ENCODE measurements at regions not wholly inside any gene's neighbourhood (a gene's known extent, or its start where the extent isn't known, plus 50 kb on each side); places are given as distances from the start of the nearest gene placed in this dataset.

DNA sequence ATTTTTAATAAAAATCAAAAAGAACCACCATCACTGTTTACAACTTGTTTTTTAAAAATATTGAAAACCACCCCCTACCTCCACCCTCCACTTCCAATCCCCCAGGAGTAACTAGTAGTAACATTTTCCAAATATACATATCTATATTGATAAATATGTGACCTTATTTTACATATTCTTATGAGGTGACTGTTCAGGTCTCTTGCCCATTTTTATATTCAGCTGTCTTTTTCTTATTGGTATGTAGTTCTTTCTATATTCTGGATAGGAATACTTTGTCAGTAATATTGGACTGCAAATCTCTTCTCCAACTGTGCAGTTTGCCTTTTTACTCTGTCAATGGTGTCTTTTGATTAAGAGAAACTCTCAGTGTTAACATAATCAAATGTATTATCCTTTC is 59.0 kb upstream of the EIF5 start:
- Histone ChIP-seq H3K36me3 (ENCODE audit: control insufficient read depth in 2 of 2, extremely low read depth in 1 of 2, insufficient read depth in 2 of 2, low read length in 2 of 2) (no peaks in the 10 kb centered on the region), H3K4me3 (replicated peaks in 1 of 3; ENCODE audit: insufficient read depth in 1 of 3, low read depth in 1 of 3, low read length in 3 of 3) (no peak overlapping the region), H3K27me3 (ENCODE audit: control insufficient read depth in 2 of 2, insufficient read depth in 2 of 2, low read length in 2 of 2) (peaks cover 29 to 67% of the 10 kb centered on the region in 2 experiments), H3K9ac (replicated peaks; ENCODE audit: extremely low read depth, insufficient read depth, low read length) (no peak overlapping the region), H3K4me1 (ENCODE audit: control insufficient read depth, extremely low read depth, insufficient read depth, low read length) (no peaks in the 10 kb centered on the region), H3K79me2 (ENCODE audit: control insufficient read depth, insufficient read depth, low read length) (no peaks in the 10 kb centered on the region), H3K9me1 (replicated peaks; ENCODE audit: control insufficient read depth, extremely low read depth, insufficient read depth, low read length) (no peaks in the 10 kb centered on the region), H2AFZ (ENCODE audit: low read depth, low read length) (no peak overlapping the region), H3K9me3 (replicated peaks; ENCODE audit: control insufficient read depth, insufficient read depth, low read length) (no peaks in the 10 kb centered on the region), H3K4me2 (ENCODE audit: insufficient read depth, low read length) (no peak overlapping the region), H4K20me1 (replicated peaks; ENCODE audit: control insufficient read depth, extremely low read depth, insufficient read depth, low read length) (no peaks in the 10 kb centered on the region), H3K27ac (ENCODE audit: insufficient read depth, low read depth, low read length) (no peak overlapping the region)
- no peak for FAIRE-seq
- BruUV-seq (replicated peaks), result no TSS peak
- ChIA-PET CTCF (interaction anchor here (1.2 kb wide), 1 partner anchor 170 kb away, joined by 4 read pairs; no protein-coding TSS in a partner anchor), POLR2A (no interaction called here)
- TF ChIP-seq POLR2AphosphoS5 (IDR thresholded peaks at IDR 0.05; ENCODE audit: insufficient read depth, low read depth, low read length) (no peak), EZH2 (IDR thresholded peaks at IDR 0.05; ENCODE audit: borderline replicate concordance, low read depth, low read length, severe bottlenecking) (no peak), MYC (IDR thresholded peaks at IDR 0.05; ENCODE audit: low read depth, low read length) (no peak), POLR2A (IDR thresholded peaks at IDR 0.05; ENCODE audit: low read depth, low read length) (no peak)
- DNase-seq (ENCODE audit: low read depth, low spot score), result no peak
- dilution Hi-C loops (cut with MboI; ENCODE audit: extremely low pct_ligation_motif_present, low sequenced_read_pairs) (no loop called here), intact Hi-C loops (cut with micrococcal nuclease) (no loop called here)

DNA sequence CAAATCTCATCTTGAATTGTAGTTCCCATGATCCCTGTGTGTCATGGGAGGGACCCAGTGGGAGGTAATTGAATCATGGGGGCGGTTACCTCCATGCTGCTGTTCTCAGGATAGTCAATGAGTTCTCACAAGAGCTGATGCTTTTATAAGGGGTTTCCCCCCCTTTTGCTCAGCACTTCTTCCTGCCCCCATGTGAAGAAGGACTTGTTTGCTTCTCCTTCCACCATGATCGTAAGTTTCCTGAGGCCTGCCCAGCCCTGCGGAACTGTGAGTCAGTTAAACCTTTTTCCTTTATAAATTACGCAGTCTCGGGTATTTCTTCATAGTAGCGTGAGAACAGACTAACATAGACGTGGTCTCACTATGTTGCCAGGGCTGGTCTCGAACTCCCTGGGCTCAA is 56.1 kb upstream of the EIF5 start:
- DNase-seq (ENCODE audit: low read depth, low spot score) (no peak), FAIRE-seq (no peak)
- Histone ChIP-seq H3K9me3 (replicated peaks; ENCODE audit: control insufficient read depth, insufficient read depth, low read length) (no peaks in the 10 kb centered on the region), H3K9me1 (replicated peaks; ENCODE audit: control insufficient read depth, extremely low read depth, insufficient read depth, low read length) (no peaks in the 10 kb centered on the region), H3K4me3 (replicated peaks in 1 of 3; ENCODE audit: insufficient read depth in 1 of 3, low read depth in 1 of 3, low read length in 3 of 3) (no peak overlapping the region), H3K4me1 (ENCODE audit: control insufficient read depth, extremely low read depth, insufficient read depth, low read length) (no peaks in the 10 kb centered on the region), H2AFZ (ENCODE audit: low read depth, low read length) (no peak overlapping the region), H3K4me2 (ENCODE audit: insufficient read depth, low read length) (no peak overlapping the region), H3K79me2 (ENCODE audit: control insufficient read depth, insufficient read depth, low read length) (no peaks in the 10 kb centered on the region), H3K9ac (replicated peaks; ENCODE audit: extremely low read depth, insufficient read depth, low read length) (no peak overlapping the region), H3K27ac (ENCODE audit: insufficient read depth, low read depth, low read length) (no peak overlapping the region), H4K20me1 (replicated peaks; ENCODE audit: control insufficient read depth, extremely low read depth, insufficient read depth, low read length) (no peaks in the 10 kb centered on the region), H3K27me3 (ENCODE audit: control insufficient read depth in 2 of 2, insufficient read depth in 2 of 2, low read length in 2 of 2) (peaks cover 33 to 71% of the 10 kb centered on the region in 2 experiments), H3K36me3 (ENCODE audit: control insufficient read depth in 2 of 2, extremely low read depth in 1 of 2, insufficient read depth in 2 of 2, low read length in 2 of 2) (no peaks in the 10 kb centered on the region)
- POLR2A ChIA-PET, result no interaction called here
- BruUV-seq (replicated peaks), result no TSS peak
- TF ChIP-seq POLR2A (IDR thresholded peaks at IDR 0.05; ENCODE audit: low read depth, low read length) (no peak), POLR2AphosphoS5 (IDR thresholded peaks at IDR 0.05; ENCODE audit: insufficient read depth, low read depth, low read length) (no peak), JUN (IDR thresholded peaks at IDR 0.05; ENCODE audit: borderline replicate concordance, insufficient read depth, insufficient read length, low read depth) (no peak), GATA2 (IDR thresholded peaks at IDR 0.05; ENCODE audit: insufficient read depth, insufficient read length, low read depth, low read length) (no peak), FOS (IDR thresholded peaks at IDR 0.05; ENCODE audit: borderline replicate concordance, insufficient read depth, low read length) (no peak), EZH2 (IDR thresholded peaks at IDR 0.05; ENCODE audit: borderline replicate concordance, low read depth, low read length, severe bottlenecking) (no peak), MYC (IDR thresholded peaks at IDR 0.05; ENCODE audit: low read depth, low read length) (no peak)
- TF ChIP-seq, protein P1, sequence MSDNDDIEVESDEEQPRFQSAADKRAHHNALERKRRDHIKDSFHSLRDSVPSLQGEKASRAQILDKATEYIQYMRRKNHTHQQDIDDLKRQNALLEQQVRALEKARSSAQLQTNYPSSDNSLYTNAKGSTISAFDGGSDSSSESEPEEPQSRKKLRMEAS (IDR thresholded peaks at IDR 0.05; ENCODE audit: insufficient read depth, insufficient read length), result no peak
- TF ChIP-seq, protein P2, sequence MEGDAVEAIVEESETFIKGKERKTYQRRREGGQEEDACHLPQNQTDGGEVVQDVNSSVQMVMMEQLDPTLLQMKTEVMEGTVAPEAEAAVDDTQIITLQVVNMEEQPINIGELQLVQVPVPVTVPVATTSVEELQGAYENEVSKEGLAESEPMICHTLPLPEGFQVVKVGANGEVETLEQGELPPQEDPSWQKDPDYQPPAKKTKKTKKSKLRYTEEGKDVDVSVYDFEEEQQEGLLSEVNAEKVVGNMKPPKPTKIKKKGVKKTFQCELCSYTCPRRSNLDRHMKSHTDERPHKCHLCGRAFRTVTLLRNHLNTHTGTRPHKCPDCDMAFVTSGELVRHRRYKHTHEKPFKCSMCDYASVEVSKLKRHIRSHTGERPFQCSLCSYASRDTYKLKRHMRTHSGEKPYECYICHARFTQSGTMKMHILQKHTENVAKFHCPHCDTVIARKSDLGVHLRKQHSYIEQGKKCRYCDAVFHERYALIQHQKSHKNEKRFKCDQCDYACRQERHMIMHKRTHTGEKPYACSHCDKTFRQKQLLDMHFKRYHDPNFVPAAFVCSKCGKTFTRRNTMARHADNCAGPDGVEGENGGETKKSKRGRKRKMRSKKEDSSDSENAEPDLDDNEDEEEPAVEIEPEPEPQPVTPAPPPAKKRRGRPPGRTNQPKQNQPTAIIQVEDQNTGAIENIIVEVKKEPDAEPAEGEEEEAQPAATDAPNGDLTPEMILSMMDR (IDR thresholded peaks at IDR 0.05; ENCODE audit: extremely low read depth in 1 of 2, insufficient read depth in 1 of 2, low read depth in 1 of 2, low read length in 2 of 2), result no peak
- CTCF ChIA-PET, result interaction anchor here (0.8 to 1.9 kb wide), 2 partner anchors 42 to 173 kb away, joined by 3 to 9 read pairs; no protein-coding TSS in a partner anchor
- dilution Hi-C loops (cut with MboI; ENCODE audit: extremely low pct_ligation_motif_present, low sequenced_read_pairs) (no loop called here), intact Hi-C loops (cut with micrococcal nuclease) (no loop called here)

All from endothelial cell of umbilical vein (primary cell).